ENCODE measurements at regions not wholly inside any gene's neighbourhood (a gene's known extent, or its start where the extent isn't known, plus 50 kb on each side); places are given as distances from the start of the nearest gene placed in this dataset.
"Not testable (repeated sequence)": the region's sequence is repeated elsewhere in the genome, so short reads cannot be mapped to it uniquely, and the experiment has no call there.

GRCh38 chr6:22140736-22141135 is 156.1 kb downstream of the PRL start:
- TF ChIP-seq CTCF (optimal IDR thresholded peaks at IDR 0.05 in 1 of 3, IDR thresholded peaks at IDR 0.05 in 1 of 3, conservative IDR thresholded peaks at IDR 0.05 in 1 of 3; ENCODE audit: extremely low read depth in 1 of 3, insufficient read depth in 2 of 3, low read length in 3 of 3); EZH2 (IDR thresholded peaks at IDR 0.05; ENCODE audit: low read length): not testable (repeated sequence)

All from keratinocyte (primary cell).